SJCRH30 (cell line): ENCODE measurements at regions not wholly inside any gene's neighbourhood (a gene's known extent, or its start where the extent isn't known, plus 50 kb on each side); places are given as distances from the start of the nearest gene placed in this dataset.
"Not testable (repeated sequence)": the region's sequence is repeated elsewhere in the genome, so short reads cannot be mapped to it uniquely, and the experiment has no call there.

ENCODE experiments used
- DNase-seq, 2 experiments: peaks; one replicate each; pipeline ENCODE4 v3.0.0-alpha.2; 2015 to 2020
- H3K27ac ChIP-seq: fragments of 250-450 bp; sonication (Bioruptor Pico); 2 replicates; pipeline ENCODE4 v1.5.1; 2020; ENCODE audit warnings: mild to moderate bottlenecking, moderate library complexity
- H3K27me3 ChIP-seq: fragments of 250-450 bp; sonication (Bioruptor Pico); 2 replicates; pipeline ENCODE4 v1.5.1; 2020; ENCODE audit warnings: mild to moderate bottlenecking, moderate library complexity
- H3K36me3 ChIP-seq: fragments of 250-450 bp; sonication (Bioruptor Pico); 2 replicates; pipeline ENCODE4 v1.5.1; 2020; ENCODE audit warnings: mild to moderate bottlenecking, moderate library complexity
- H3K4me1 ChIP-seq: fragments of 250-450 bp; sonication (Bioruptor Pico); 2 replicates; pipeline ENCODE4 v1.5.1; 2020; ENCODE audit warnings: mild to moderate bottlenecking, moderate library complexity
- H3K4me3 ChIP-seq: fragments of 250-450 bp; sonication (Bioruptor Pico); 2 replicates; pipeline ENCODE4 v1.5.1; 2020; ENCODE audit warnings: mild to moderate bottlenecking, moderate library complexity
- H3K9me3 ChIP-seq: fragments of 250-450 bp; sonication (Bioruptor Pico); replicated peaks from 2 replicates; pipeline ENCODE4 v1.5.1; 2020; ENCODE audit warnings: mild to moderate bottlenecking, moderate library complexity

GRCh38 chr14:105738638-105739037 is 212.3 kb downstream of the TMEM121 start:
- no peaks in the 10 kb centered on the region for H3K9me3 ChIP-seq
- DNase-seq = no peak
- no peaks in the 10 kb centered on the region; the same call in 1 of the 2 replicates for H3K27me3 ChIP-seq
- H3K4me3 ChIP-seq = no peak overlapping the region
- no peaks in the 10 kb centered on the region for H3K36me3 ChIP-seq
- no peak overlapping the region for H3K27ac ChIP-seq
- H3K4me1 ChIP-seq = no peaks in the 10 kb centered on the region

- no peak for DNase-seq
- no peak overlapping the region for H3K4me3 ChIP-seq
- no peaks in the 10 kb centered on the region for H3K4me1 ChIP-seq
- H3K27ac ChIP-seq = no peak overlapping the region
- H3K27me3 ChIP-seq = no peaks in the 10 kb centered on the region
- no peaks in the 10 kb centered on the region for H3K9me3 ChIP-seq
- no peaks in the 10 kb centered on the region for H3K36me3 ChIP-seq
Measured at GRCh38 chr14:105739331-105740102, 213.1 kb downstream of the TMEM121 start.

GRCh38 chr14:105740272-105740671 is 213.9 kb downstream of the TMEM121 start:
- not testable (repeated sequence) for H3K9me3 ChIP-seq, DNase-seq, H3K36me3 ChIP-seq, H3K4me1 ChIP-seq, H3K27me3 ChIP-seq, H3K4me3 ChIP-seq, H3K27ac ChIP-seq

GRCh38 chr14:105740961-105741360 is 214.6 kb downstream of the TMEM121 start:
- DNase-seq, H3K9me3 ChIP-seq, H3K36me3 ChIP-seq, H3K27me3 ChIP-seq, H3K4me3 ChIP-seq, H3K27ac ChIP-seq, H3K4me1 ChIP-seq: not testable (repeated sequence)

GRCh38 chr14:105741707-105742530 is 215.5 kb downstream of the TMEM121 start:
- H3K27ac ChIP-seq, H3K9me3 ChIP-seq, H3K36me3 ChIP-seq, H3K4me1 ChIP-seq, DNase-seq, H3K4me3 ChIP-seq, H3K27me3 ChIP-seq: not testable (repeated sequence)

GRCh38 chr14:105742531-105742848 is 216.1 kb downstream of the TMEM121 start:
- Histone ChIP-seq H3K4me1 (no peaks in the 10 kb centered on the region), H3K36me3 (no peaks in the 10 kb centered on the region), H3K27me3 (no peaks in the 10 kb centered on the region), H3K9me3 (no peaks in the 10 kb centered on the region), H3K4me3 (no peak overlapping the region), H3K27ac (no peak overlapping the region)
- DNase-seq = no peak

GRCh38 chr14:105742904-105743701 is 216.7 kb downstream of the TMEM121 start:
- not testable (repeated sequence) for H3K4me3 ChIP-seq, H3K36me3 ChIP-seq, H3K9me3 ChIP-seq, H3K27ac ChIP-seq, DNase-seq, H3K27me3 ChIP-seq, H3K4me1 ChIP-seq

- DNase-seq, H3K36me3 ChIP-seq, H3K4me3 ChIP-seq, H3K27me3 ChIP-seq, H3K9me3 ChIP-seq, H3K4me1 ChIP-seq, H3K27ac ChIP-seq: not testable (repeated sequence)
Measured at GRCh38 chr14:105744213-105744787, 217.9 kb downstream of the TMEM121 start.

- H3K9me3 ChIP-seq = no peaks in the 10 kb centered on the region
- DNase-seq = no peak
Measured at GRCh38 chr14:105745433-105746123, 219.2 kb downstream of the TMEM121 start.

GRCh38 chr14:105746124-105746514 is 219.7 kb downstream of the TMEM121 start:
- DNase-seq = no peak
- Histone ChIP-seq H3K27me3 (no peaks in the 10 kb centered on the region), H3K9me3 (no peaks in the 10 kb centered on the region), H3K4me1 (no peaks in the 10 kb centered on the region), H3K4me3 (no peak overlapping the region), H3K36me3 (no peaks in the 10 kb centered on the region), H3K27ac (no peak overlapping the region)

More at GRCh38 chr14:105745433-105746123, 219.2 kb downstream of the TMEM121 start:
- H3K4me3 ChIP-seq = no peak overlapping the region
- H3K27ac ChIP-seq = no peak overlapping the region
- no peaks in the 10 kb centered on the region for H3K4me1 ChIP-seq
- H3K27me3 ChIP-seq = no peaks in the 10 kb centered on the region
- H3K36me3 ChIP-seq = no peaks in the 10 kb centered on the region

GRCh38 chr14:105746800-105747502 is 220.6 kb downstream of the TMEM121 start:
- not testable (repeated sequence) for H3K4me3 ChIP-seq, H3K27ac ChIP-seq, DNase-seq, H3K36me3 ChIP-seq, H3K4me1 ChIP-seq, H3K27me3 ChIP-seq, H3K9me3 ChIP-seq

- not testable (repeated sequence) for H3K4me3 ChIP-seq, H3K27ac ChIP-seq, H3K36me3 ChIP-seq, H3K4me1 ChIP-seq, H3K9me3 ChIP-seq, H3K27me3 ChIP-seq, DNase-seq
Measured at GRCh38 chr14:105747503-105748203, 221.3 kb downstream of the TMEM121 start.

GRCh38 chr14:105748204-105748578 is 221.8 kb downstream of the TMEM121 start:
- no peak overlapping the region for H3K27ac ChIP-seq
- no peaks in the 10 kb centered on the region for H3K4me1 ChIP-seq
- no peaks in the 10 kb centered on the region for H3K36me3 ChIP-seq
- DNase-seq = peak in 1 of 2 experiments; percentile 17
- H3K27me3 ChIP-seq = no peaks in the 10 kb centered on the region
- H3K9me3 ChIP-seq = no peaks in the 10 kb centered on the region
- no peak overlapping the region for H3K4me3 ChIP-seq
